AML-193 (cell line): ENCODE measurements at regions not wholly inside any gene's neighbourhood (a gene's known extent, or its start where the extent isn't known, plus 50 kb on each side); places are given as distances from the start of the nearest gene placed in this dataset.
"Not testable (repeated sequence)": the region's sequence is repeated elsewhere in the genome, so short reads cannot be mapped to it uniquely, and the experiment has no call there.

Source experiments
- DNase-seq, 2 experiments: peaks; one replicate each; lab custom pipeline; 2025; lab: John Stamatoyannopoulos, UW

DNA sequence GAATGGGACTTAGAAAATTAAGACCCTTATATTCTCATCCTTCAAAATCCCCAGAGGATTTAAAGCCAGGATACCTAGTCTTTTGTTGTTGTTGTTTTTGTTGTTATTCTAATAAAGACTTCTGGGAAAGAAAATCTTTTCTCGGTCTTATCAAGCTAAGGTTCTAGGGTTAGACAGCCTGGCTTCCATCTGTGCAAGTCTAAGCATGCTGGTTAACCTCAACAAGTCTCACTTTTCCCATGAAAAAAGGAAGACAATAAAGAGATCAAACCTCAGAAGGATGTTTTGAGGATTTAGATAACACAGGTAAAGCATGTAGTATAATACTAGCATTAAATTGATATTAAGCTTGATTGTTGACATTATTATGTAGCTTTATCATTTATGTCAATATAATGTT is 486.4 kb upstream of the SOX9 start:
- no peak for DNase-seq

DNA sequence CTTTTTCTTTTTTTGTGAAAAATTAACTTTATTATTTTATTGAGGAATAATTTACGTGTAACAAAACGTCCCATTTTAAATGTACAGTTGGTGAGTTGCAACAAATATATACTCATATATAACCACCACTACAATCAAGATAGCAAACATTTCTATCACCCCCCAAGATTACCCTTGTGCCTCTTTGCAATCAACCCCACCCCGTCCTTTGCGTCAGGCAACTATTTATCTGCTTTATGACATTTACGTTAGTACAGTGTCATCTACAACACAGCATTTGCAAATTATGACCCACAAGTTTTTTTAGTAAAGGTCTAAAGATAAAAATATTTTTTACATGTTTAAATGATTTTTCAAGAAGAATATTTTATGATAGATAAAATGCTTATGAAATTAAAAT is 485.6 kb upstream of the SOX9 start:
- DNase-seq, result no peak

DNA sequence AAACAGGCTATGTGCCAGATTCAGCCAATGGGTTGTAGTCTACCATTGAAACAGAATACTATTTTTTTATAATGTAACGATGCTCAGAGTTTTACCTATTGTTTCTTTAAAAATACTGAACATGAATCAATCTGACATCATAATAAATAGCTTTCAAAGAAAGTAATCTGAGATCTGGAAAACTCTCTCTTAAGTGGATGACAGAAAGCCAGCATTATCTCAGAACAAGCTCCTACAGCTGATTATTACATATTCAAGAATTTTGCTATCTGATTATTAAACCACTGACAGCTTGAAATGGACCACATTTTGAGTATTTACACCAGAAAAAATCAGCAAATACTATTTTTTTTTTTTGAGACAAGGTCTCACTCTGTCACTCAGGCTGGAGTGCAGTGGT is 484.2 kb upstream of the SOX9 start:
- no peak for DNase-seq

DNA sequence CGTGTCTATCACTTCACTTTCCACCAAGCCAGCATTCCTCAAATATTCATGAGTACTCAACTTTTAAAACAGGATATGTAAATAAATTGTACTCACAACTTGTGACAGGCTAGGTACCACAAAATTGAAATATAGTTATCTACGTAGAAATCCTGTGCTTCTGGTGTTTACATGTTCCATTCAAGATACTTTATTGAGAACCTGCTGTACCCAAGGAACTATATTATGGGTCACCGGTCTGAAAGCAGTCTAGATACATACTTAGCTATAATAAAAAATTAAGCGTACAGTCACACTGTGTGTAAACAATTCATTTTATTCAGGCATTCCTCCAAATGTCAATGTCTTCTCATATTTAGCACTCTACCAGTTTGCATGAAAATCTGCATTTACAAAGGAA is 482.2 kb upstream of the SOX9 start:
- DNase-seq, result no peak

DNA sequence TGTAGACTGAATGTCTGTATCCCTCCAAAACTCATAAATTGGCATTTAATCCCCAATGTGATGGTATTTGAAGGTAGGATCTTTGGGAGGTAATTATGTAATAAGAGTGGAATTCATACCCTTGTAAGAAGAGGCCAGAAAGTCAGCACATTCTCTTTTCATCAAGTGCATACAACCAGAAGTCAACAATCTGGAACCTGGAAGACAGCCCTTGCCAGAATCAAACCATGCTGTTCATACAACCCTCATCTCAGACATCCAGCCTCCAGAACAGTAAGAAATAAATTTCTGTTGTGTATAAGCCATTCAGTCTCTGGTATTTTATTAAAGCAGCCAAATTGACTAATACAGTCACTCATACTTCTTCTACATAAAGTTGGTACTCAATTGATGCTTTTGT is 481.0 kb upstream of the SOX9 start:
- DNase-seq, result no peak

DNA sequence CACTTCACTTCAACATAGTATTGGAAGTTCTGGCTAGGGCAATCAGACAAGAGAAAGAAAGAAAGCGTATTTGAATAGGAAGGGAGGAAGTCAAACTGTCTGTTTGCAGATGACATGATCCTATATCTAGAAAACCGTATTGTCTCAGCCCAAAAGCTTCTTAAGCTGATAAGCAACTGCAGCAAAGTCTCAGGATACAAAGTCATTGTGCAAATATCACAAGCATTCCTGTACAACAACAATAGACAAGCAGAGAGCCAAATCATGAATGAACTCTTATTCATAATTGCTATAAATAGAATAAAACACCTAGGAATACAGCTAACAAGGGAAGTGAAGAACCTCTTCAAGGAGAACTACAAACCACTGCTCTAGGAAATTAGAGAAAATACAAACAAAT is 473.9 kb upstream of the SOX9 start:
- not testable (repeated sequence) for DNase-seq

DNA sequence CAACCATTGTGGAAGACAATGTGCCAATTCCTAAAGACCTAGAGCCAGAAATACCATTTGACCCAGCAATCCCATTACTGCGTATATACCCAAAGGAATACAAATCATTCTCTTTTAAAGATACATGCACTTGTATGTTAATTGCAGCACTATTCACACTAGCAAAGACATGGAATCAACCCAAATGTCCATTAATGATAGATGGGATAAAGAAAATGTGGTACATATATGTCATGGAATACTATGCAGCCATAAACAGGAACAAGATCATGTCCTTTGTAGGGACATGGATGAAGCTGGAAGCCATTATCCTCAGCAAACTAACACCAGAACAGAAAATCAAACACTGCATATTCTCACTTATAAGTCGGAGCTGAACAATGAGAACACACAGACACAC is 472.5 kb upstream of the SOX9 start:
- DNase-seq, result not testable (repeated sequence)

DNA sequence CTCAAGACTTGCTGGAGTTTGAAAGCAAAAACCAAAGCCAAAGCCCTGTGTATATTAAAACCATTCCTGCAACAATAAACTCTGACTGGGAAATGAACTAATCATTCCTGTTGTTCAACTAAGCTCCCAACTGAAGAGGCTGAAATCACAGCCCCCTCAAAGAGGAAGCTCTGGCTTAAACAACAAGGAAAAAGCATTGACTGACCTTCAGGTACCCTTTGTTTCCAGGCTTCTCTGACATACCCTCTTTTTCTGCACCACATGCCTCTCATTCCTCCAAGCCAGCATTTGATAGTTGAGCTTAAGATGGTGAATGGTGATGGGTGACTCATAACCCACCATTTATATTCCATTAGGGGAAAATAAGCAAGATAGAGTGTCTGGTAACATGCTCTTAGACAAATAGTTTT is 470.9 kb upstream of the SOX9 start:
- DNase-seq, result no peak

DNA sequence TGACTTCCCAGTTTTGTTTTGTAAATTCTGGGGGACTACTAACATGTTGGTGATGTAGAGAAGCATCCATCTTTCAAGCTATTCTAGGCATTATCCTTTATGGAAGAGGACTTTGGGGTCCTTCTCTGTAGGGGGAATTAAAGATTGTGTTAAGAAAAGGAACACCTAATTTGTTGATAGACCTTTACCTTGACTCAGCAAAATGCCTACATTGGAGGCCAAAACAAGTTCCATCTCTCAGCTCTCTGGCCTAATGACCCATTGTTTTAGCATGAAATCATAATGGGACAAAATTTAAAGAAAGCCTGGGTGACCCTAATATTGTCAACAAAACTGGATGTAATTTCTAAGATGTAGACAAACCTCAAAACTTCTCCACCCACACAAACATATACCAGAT is 465.3 kb upstream of the SOX9 start:
- no peak for DNase-seq

DNA sequence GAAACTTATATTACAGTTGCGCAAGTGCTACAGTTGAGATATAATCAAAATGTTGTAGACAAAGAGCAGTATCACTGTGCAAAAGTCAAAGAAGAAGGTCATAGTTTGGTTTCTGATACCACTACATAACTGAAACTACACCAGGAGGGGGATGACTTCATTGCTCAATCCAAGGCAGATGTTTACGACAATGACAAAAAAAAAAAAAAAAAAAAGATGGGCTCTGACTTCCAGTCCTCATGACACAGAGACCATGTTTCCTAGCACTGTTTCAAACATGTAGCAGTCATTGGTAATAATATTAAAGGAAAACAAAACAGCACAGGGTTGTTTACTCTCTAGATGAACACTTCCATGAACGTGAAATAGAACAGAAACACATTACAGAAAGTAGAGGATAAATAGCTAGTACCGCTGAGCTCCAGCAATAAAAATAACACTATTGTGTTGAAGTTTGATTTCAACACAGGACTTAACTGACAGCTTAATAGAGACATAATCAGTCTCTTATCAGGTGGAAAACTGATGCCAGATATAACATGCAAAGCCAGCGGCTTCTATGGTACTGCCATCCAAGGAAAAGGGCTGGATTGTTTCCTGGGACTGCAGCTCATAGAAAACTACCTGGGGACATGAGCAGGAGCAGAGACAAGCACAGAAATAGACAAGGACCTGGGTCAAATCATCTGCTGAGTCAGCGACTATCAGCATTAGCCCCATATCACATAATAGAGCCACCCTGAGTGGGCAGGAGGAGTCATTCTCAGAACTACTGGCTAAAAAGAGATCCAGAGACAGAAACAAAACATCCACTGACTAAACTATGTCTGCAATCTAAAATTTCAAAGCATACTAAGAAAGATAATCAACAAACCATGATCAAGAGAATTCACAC is 463.6 kb upstream of the SOX9 start:
- DNase-seq, result no peak

DNA sequence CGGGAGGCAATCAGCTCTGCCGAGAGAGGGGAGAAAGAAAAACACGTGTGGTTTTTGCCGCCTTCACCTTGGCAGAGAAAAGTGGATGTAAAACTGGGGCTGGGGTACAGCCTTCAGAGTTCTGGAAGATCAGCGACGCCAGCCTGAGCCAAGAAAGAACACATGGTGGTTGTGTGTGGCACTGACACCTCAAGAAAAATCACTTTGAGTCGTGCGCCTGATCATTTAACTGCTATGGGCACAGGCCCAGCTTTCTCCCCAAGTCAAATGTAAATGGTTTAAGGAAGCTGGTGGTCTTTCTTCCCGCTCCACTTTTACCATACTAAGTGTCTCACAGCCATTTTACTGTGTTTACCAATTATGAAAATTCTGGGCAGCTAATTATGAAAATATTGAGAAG is 461.8 kb upstream of the SOX9 start:
- no peak for DNase-seq

DNA sequence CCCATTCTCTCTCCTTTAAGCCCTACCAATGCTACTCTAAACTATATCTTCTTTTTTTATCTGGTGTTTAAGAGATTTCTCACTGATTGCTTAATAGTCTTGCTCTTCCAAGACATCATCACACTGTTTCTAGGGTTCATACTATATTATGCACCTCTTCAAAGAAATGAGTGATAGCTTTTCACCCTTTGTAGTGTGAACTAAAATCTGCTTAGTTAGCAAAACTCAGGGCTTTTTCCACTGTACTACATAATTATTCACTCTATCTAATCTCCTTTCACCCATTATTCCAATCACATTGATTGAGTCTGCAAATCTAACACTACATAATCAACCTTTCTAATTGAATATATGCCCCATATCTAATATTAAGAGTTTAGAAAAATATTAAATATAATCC is 456.0 kb upstream of the SOX9 start:
- no peak for DNase-seq

DNA sequence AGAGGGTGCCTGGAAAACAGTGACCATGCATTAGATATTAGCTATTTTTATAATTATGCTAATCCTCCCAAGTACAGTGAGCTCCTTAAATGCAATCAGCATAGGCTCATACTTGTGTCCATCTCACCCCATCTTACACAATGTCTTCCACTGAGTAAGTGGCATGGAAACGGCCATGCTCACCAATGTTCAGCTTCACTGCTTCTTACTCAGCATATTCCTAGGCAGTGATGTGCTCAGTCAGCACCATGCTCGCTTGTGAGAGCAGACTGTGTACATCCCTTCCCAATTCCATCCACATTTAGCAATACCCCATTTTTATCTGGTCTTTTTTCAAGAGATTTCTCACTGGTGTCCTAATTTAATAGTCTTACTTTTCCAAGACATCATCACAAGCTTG is 454.8 kb upstream of the SOX9 start:
- no peak for DNase-seq

DNA sequence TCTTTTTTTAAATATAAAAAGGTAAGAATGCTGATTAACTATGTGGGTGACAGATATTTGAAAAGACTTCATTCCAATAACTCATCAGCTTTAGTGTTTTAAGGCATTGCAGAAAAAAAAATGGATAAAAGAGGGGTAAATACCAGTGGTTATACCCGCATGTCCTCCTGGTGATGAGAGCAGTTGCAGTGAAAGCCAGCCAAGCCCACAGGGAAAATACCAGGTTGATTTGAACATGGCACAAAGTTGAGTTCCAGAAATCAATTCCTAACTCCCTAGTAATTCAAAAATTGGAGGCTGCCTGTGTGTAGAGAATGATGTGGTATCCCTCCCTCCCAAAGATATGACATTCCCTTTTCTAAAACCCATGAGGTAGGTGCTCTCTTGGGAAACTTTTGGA is 453.2 kb upstream of the SOX9 start:
- DNase-seq, result no peak

DNA sequence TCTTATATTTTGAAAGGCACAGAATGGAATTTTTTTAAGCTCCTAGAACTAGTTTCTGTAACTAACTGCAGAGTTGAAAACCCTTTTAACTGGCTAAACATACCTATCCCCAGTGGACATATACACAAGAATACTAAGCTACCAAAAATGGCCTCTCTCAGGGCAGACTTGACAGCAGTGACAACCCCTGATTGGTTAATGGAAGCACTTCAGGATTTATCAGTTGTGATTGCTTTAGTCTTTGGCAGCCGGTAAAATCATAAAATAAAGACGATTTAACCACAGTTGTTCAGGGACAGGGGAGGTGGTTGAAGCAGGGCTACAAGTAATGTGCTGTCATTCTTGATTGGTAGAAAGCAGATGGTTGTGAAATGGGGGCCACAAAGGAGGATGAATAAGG is 452.0 kb upstream of the SOX9 start:
- no peak for DNase-seq

DNA sequence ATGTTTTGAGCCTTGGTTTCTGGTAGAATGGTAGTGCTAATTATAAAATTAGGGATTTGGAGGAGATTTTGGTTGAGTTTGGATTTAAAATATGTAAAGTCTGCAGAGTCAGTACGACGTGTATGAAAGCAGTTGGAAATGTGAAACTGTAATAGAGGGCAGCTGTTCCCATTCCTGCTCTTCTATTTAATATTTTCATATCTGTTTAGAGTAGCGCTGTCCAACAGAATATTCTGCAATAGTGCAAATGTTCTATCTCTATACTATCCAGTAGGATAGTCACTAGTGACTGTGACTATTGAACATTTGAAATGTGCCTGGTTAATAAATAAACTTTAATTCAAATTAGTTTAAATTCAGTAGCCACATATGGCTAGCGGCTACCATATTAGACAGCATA is 443.4 kb upstream of the SOX9 start:
- DNase-seq, result no peak

DNA sequence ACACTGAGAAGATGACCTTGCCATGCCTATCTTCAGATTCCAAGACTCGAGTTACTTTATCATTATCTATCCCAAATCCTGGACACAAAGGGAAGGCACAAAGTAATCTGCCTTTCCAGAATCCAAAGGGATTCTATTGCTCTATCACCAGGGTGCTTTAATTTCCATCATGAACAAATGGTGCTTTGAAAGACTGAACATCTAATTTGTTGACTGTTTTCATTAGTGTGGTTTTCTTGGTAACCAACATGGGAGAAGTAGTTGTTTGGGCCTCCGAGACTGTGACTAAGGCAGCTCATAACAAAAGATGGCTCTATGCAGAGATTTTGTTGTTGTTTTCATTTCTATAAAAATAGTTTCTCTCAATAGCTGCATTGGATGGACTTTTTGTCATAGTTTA is 441.0 kb upstream of the SOX9 start:
- DNase-seq, result no peak

DNA sequence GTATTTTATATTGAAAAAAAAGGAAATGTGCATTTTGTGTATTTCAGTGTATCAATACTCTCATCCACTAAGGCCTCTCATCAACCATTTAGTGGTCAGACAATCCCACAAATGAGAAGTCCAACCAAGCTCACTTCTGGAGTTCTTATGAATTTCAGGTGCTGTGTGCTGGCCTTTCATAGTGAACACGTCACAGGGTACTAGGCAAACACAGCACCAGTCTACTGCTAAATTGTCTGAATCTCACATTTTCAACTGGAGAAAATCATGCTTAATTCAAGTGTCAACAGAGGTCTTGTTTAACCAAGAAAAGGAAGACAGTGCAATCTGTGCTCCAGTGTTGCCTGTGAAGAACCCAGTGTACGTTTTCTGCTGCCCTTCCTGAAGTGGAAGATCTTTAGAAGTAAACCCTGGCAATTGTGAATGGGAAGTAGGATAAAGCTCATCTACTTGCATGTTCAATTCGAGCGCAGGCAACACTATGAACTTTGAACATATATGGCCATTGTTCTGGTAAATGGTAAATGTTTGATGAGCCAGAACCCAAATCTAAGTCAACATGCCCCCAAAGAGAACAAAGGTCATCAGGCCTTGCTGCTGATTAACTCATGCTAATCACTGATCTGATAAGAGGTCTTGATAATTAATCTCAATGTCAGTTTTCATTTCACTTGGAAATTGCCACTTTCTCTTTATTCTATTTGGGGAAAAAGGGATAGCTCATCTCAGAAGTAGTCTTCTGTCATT is 439.2 kb upstream of the SOX9 start:
- no peak for DNase-seq

DNA sequence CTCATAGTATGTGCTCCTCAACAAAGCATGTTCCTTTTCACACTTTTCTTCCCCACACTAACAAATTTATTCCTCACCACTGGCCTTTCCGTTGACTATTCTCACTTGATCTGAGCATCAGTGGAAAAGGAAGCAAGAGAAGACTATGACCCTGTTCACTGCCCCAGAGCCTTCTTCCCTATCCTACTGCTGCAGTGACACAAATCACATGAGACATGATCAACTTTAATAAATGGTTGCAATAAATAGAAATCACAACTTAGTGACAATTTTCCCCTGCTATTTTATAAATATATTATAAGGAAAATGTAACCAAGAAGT is 438.7 kb upstream of the SOX9 start:
- DNase-seq, result no peak

DNA sequence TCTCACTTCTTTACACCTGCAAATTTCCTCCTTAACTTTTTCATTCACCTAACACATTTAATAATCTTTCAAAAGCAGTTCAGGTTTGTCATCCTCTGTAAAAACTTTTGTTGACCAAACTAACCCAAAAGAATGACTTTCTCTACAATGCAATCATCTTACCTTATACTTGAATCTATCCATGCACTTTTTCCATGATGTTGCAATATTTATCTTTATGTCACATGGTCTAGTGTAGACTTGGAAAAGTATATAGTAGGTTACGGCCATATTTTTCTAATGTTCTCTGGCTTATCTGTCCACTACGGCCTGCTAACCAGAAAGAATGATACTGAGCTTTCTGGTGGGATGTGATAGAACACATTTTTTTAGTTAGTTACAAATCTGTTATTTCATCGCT is 431.0 kb upstream of the SOX9 start:
- no peak for DNase-seq

DNA sequence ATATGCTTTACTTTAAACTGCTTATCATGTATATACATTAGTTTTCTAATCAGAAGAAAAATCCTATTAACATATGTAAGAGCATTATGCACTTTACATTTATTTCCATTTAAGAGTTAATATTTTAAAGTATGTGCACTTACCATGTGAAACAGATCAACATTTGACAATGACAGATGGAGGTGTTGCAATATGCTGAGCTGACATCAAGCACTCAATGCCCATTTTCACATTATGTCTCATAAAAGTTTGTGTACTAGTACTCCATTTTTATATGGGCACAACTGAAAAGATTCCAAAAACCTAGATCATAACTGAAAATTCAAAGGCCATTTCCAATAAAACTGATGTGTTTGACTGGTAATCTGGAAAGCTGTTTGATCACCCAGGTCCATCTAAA is 420.9 kb upstream of the SOX9 start:
- no peak for DNase-seq

DNA sequence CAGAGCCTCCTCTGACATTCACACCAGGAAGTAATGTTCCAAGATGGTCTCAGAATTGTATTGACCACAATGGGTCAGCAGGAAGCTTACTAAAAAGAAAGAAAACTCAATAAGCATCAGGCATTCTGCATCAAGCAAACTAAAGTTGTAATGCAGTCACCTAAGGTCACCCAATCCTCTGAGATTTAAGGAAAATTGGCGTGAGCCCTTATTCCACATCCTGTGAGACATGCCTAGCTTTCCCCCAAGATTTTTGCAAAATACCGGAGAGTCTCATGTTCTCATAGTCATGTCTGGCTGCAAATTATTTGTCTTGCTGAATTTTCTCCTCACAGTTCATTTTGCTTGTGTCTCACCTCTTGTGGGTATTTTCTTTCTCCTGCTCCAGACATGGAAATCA is 417.1 kb upstream of the SOX9 start:
- DNase-seq, result no peak

DNA sequence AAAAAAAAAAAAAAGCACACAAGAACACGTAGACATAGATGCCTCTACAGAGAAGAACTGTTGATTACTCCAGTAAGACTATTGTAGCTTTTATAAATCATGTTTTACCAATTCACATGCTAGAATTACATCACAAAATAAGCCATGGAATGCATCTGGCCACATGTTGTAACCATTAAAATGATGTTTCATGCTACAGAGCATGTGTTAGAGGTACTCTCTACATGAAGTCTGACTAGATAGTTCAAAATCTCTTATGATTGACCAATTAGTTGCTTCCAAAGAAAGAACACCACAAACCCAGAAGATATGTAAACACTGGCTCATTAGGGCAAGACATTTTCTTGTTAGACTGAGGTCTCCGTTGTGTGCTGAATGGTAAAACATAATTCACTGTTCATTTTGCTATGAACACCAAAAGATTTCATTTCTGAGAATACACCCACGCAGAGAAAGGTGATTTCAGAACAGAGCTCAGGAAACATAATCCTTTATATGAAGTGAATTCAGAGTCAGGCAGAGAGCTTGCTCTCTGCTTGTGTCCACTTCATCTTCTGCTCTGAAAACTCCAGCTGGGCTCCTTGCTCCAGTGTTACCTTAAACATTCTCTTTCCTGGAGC is 411.4 kb upstream of the SOX9 start:
- DNase-seq, result no peak
